ENCODE measurements at regions not wholly inside any gene's neighbourhood (a gene's known extent, or its start where the extent isn't known, plus 50 kb on each side); places are given as distances from the start of the nearest gene placed in this dataset.

DNA sequence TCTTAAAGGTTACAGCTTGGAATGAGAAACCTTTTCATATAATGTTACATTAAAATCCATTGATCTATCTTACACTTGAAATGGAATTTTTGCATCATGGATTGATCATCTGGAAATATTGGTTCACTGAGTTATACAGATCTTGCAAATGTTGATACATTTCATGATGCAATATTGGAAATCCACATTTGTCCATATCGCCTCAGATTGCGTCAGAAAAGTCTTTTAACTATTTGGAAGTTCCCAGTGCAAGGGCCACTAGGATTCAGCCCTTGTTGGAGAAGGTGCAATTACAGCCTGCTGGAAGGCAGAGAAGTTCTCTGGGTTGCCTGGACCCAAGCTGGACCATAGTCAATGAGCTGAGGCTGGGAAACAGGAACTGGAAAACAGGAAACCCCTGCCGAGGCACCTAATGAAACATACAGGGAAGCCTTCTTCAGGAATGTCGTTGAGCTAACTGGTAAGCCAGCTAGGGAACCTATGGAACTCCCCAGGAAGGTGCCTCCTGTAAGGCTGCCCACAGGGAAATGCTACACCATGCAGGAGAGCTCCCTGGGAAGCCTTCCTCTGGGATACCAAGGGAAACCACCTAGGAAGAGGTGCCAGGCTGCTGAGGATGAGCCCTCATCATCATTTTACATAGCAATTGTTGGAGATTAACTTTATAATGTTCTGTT lies 600.4 kb upstream of the CADM1 start:
- TF ChIP-seq, protein P1, sequence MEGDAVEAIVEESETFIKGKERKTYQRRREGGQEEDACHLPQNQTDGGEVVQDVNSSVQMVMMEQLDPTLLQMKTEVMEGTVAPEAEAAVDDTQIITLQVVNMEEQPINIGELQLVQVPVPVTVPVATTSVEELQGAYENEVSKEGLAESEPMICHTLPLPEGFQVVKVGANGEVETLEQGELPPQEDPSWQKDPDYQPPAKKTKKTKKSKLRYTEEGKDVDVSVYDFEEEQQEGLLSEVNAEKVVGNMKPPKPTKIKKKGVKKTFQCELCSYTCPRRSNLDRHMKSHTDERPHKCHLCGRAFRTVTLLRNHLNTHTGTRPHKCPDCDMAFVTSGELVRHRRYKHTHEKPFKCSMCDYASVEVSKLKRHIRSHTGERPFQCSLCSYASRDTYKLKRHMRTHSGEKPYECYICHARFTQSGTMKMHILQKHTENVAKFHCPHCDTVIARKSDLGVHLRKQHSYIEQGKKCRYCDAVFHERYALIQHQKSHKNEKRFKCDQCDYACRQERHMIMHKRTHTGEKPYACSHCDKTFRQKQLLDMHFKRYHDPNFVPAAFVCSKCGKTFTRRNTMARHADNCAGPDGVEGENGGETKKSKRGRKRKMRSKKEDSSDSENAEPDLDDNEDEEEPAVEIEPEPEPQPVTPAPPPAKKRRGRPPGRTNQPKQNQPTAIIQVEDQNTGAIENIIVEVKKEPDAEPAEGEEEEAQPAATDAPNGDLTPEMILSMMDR (IDR thresholded peaks at IDR 0.05): no peak
- TF ChIP-seq POLR2AphosphoS5 (IDR thresholded peaks at IDR 0.05) (no peak), POLR2A (IDR thresholded peaks at IDR 0.05) (no peak)

Measured in suprapubic skin (tissue), 4 donors.